Activated naive CD4-positive, alpha-beta T cell treated with anti-CD3 and anti-CD28 coated beads, Interleukin-2, amount 10 ng/mL, durations not matched to agents 7 days and 5 days (primary cell): ENCODE measurements at regions not wholly inside any gene's neighbourhood (a gene's known extent, or its start where the extent isn't known, plus 50 kb on each side); places are given as distances from the start of the nearest gene placed in this dataset.
"Not testable (repeated sequence)": the region's sequence is repeated elsewhere in the genome, so short reads cannot be mapped to it uniquely, and the experiment has no call there.

ENCODE experiments used
- CTCF ChIA-PET: fragments of 350-600 bp; sonication (Branson Sonifier 250); formaldehyde crosslinking; loops from one replicate; lab custom pipeline; 2021; ENCODE audit warnings: antibody characterized with exemption; lab: Charles Lee
- DNase-seq: peaks from one replicate; pipeline ENCODE4 v3.0.0-alpha.2; 2020
- H3K27ac Mint-ChIP-seq: one replicate; pipeline ENCODE4 v1.8.0; 2021; ENCODE audit warnings: mild to moderate bottlenecking, moderate library complexity, mixed read lengths
- H3K27me3 Mint-ChIP-seq: one replicate; pipeline ENCODE4 v1.8.0; 2021; ENCODE audit warnings: mild to moderate bottlenecking, mixed read lengths
- H3K36me3 Mint-ChIP-seq: one replicate; pipeline ENCODE4 v1.8.0; 2021; ENCODE audit warnings: mixed read lengths
- H3K4me1 Mint-ChIP-seq: one replicate; pipeline ENCODE4 v1.8.0; 2021; ENCODE audit warnings: mixed read lengths
- H3K4me3 Mint-ChIP-seq: one replicate; pipeline ENCODE4 v1.8.0; 2021; ENCODE audit warnings: mild to moderate bottlenecking, moderate library complexity, mixed read lengths
- H3K9me3 Mint-ChIP-seq: one replicate; pipeline ENCODE4 v1.8.0; 2021; ENCODE audit warnings: mixed read lengths

- no peak overlapping the region for H3K27ac Mint-ChIP-seq
- H3K4me3 Mint-ChIP-seq, result no peak overlapping the region
- H3K4me1 Mint-ChIP-seq, result no peaks in the 10 kb centered on the region
- no peaks in the 10 kb centered on the region for H3K36me3 Mint-ChIP-seq
- no peak for DNase-seq
- H3K27me3 Mint-ChIP-seq, result no peaks in the 10 kb centered on the region
- H3K9me3 Mint-ChIP-seq, result no peaks in the 10 kb centered on the region
- CTCF ChIA-PET, result no interaction called here
Measured at GRCh38 chrX:44061968-44062614, 88.9 kb upstream of the NDP start.

DNA sequence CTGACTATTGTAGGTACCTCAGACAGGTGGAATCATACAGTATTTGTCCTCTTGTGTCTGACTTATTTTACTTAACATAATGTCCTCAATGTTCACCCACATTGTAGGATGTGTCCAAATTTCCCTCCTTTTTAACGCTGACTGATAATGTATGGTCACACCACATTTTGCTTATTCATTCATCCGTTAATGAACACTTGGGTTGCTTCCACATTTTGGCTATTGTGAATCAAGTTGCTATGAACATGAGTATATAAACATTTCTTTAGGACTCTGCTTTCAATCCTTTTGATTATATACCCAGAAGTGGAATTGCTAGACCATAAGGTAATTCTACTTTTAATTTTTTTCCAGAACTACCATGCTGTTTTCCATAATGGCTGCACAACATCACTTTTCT is 87.0 kb upstream of the NDP start:
- no peak for DNase-seq
- Mint-ChIP-seq H3K4me1 (peaks cover 4% of the 10 kb centered on the region), H3K4me3 (no peak overlapping the region), H3K36me3 (no peaks in the 10 kb centered on the region), H3K27me3 (peaks cover 5% of the 10 kb centered on the region), H3K27ac (no peak overlapping the region), H3K9me3 (no peaks in the 10 kb centered on the region)
- CTCF ChIA-PET, result no interaction called here

- no peak overlapping the region for H3K4me3 Mint-ChIP-seq
- no peaks in the 10 kb centered on the region for H3K9me3 Mint-ChIP-seq
- H3K27me3 Mint-ChIP-seq, result peaks cover 5% of the 10 kb centered on the region
- H3K36me3 Mint-ChIP-seq, result no peaks in the 10 kb centered on the region
- CTCF ChIA-PET, result no interaction called here
- DNase-seq, result no peak
- H3K27ac Mint-ChIP-seq, result no peak overlapping the region
- H3K4me1 Mint-ChIP-seq, result peaks cover 4% of the 10 kb centered on the region
Measured at GRCh38 chrX:44058339-44058738, 85.1 kb upstream of the NDP start.

- Mint-ChIP-seq H3K9me3 (no peaks in the 10 kb centered on the region), H3K4me1 (peaks cover 4% of the 10 kb centered on the region), H3K27ac (no peak overlapping the region), H3K36me3 (no peaks in the 10 kb centered on the region), H3K27me3 (peaks cover 5% of the 10 kb centered on the region), H3K4me3 (no peak overlapping the region)
- no peak for DNase-seq
- CTCF ChIA-PET, result interaction anchor here (0.9 kb wide), 1 partner anchor 188 kb away, joined by 3 read pairs; no protein-coding TSS in a partner anchor
Measured at GRCh38 chrX:44055638-44056037, 82.4 kb upstream of the NDP start.

DNA sequence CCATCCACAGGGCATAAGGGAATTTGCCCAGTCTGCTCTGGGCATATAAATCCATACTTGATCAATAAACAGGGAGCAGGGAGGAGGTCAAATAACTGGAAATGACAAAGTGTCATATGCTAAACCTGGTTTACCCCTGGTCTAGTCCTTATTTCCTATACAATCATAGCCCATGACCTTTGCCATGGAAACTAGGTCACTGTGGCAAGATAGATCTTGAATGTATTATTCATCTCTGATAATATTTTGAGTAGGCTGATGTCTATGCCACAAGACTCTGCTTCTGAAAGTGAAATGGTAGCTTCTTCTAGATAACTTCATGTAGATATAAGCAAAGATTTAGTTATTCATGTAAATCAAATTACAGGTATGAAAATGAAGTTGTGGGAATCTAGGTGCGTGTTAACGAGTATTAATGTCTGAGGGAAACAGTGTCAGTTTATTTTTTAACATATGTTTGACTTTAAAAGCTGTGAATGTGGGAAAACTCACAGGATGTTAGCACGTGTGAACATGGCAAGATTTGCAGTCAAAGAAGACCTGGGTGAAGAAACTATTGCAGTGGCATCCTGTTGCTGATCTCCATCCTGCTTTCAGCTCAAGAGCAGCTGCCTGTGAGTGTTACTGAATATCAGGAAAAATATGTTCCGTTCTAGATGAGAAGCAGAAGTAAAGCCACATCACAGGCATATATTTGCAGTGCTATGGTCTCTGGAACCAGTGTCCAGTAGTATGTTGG is 81.8 kb upstream of the NDP start:
- CTCF ChIA-PET, result no interaction called here

GRCh38 chrX:44045106-44045505 is 71.9 kb upstream of the NDP start:
- not testable (repeated sequence) for DNase-seq, H3K9me3 Mint-ChIP-seq, H3K27me3 Mint-ChIP-seq, H3K4me1 Mint-ChIP-seq, H3K27ac Mint-ChIP-seq, H3K4me3 Mint-ChIP-seq, H3K36me3 Mint-ChIP-seq
- CTCF ChIA-PET, result interaction anchor here (0.6 kb wide), 1 partner anchor 54 kb away, joined by 3 read pairs; no protein-coding TSS in a partner anchor

More for the DNA sequence above, 81.8 kb upstream of the NDP start:
- no peak overlapping the region for H3K4me3 Mint-ChIP-seq
- no peak overlapping the region for H3K27ac Mint-ChIP-seq
- DNase-seq, result no peak
- H3K27me3 Mint-ChIP-seq, result peaks cover 5% of the 10 kb centered on the region
- peaks cover 4% of the 10 kb centered on the region for H3K4me1 Mint-ChIP-seq
- H3K9me3 Mint-ChIP-seq, result no peaks in the 10 kb centered on the region
- no peaks in the 10 kb centered on the region for H3K36me3 Mint-ChIP-seq

GRCh38 chrX:44043496-44043895 is 70.3 kb upstream of the NDP start:
- no peaks in the 10 kb centered on the region for H3K9me3 Mint-ChIP-seq
- H3K4me3 Mint-ChIP-seq, result no peak overlapping the region
- CTCF ChIA-PET, result no interaction called here
- no peaks in the 10 kb centered on the region for H3K4me1 Mint-ChIP-seq
- H3K27me3 Mint-ChIP-seq, result no peaks in the 10 kb centered on the region
- DNase-seq, result no peak
- no peak overlapping the region for H3K27ac Mint-ChIP-seq
- H3K36me3 Mint-ChIP-seq, result no peaks in the 10 kb centered on the region

DNA sequence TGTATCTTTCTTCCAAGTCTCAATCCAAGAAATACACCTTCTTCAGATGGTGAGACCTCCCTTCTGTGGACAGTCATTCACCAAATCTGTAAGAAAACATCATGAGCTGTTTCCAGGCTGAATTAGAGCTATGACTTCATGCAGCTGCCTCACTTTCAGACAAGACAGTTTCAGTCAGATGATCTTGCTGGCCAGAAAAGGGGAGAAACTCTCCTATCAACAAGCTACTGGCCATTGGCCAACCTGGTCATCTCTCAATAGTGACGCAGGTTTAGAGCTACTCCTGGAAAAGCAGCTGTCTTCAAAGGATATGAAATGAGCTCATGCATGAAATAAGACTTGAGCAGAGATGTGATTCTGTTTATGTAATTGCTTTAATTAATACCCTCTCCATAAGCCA is 69.6 kb upstream of the NDP start:
- Mint-ChIP-seq H3K9me3 (no peaks in the 10 kb centered on the region), H3K4me3 (no peak overlapping the region), H3K4me1 (no peaks in the 10 kb centered on the region), H3K27ac (no peak overlapping the region), H3K27me3 (no peaks in the 10 kb centered on the region), H3K36me3 (no peaks in the 10 kb centered on the region)
- CTCF ChIA-PET, result no interaction called here
- no peak for DNase-seq

GRCh38 chrX:44042116-44042515 is 68.9 kb upstream of the NDP start:
- CTCF ChIA-PET, result no interaction called here
- DNase-seq, result no peak
- H3K27ac Mint-ChIP-seq, result no peak overlapping the region

GRCh38 chrX:44040406-44040805 is 67.2 kb upstream of the NDP start:
- H3K36me3 Mint-ChIP-seq, result no peaks in the 10 kb centered on the region
- no peaks in the 10 kb centered on the region for H3K27me3 Mint-ChIP-seq
- no peaks in the 10 kb centered on the region for H3K4me1 Mint-ChIP-seq
- H3K9me3 Mint-ChIP-seq, result no peaks in the 10 kb centered on the region
- no peak overlapping the region for H3K4me3 Mint-ChIP-seq
- DNase-seq, result no peak
- no peak overlapping the region for H3K27ac Mint-ChIP-seq
- CTCF ChIA-PET, result interaction anchor here (1.2 kb wide), 1 partner anchor 82 kb away, joined by 3 read pairs; no protein-coding TSS in a partner anchor

More at GRCh38 chrX:44042116-44042515, 68.9 kb upstream of the NDP start:
- Mint-ChIP-seq H3K36me3 (no peaks in the 10 kb centered on the region), H3K4me3 (no peak overlapping the region), H3K27me3 (no peaks in the 10 kb centered on the region), H3K4me1 (no peaks in the 10 kb centered on the region), H3K9me3 (no peaks in the 10 kb centered on the region)

DNA sequence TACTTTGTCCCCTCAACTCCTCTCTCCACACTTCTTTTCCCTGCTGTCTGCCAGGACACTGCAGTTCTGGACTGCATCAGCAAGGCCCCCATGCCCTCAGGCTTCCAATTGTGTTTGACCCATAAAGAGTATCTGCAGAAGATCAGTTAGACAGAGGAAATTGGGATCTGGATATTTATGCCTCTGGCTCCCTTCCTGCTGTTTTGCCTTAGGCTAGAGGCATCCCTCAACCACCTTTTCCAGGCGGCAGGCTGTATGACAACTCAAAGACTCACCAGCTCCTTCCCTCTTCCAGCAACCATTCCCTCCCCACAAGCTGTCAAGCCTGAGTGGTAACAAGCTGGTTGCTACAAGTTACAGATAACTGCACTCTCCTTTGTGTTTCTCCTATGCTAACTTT is 66.4 kb upstream of the NDP start:
- Mint-ChIP-seq H3K36me3 (no peaks in the 10 kb centered on the region), H3K27me3 (no peaks in the 10 kb centered on the region), H3K4me1 (no peaks in the 10 kb centered on the region), H3K4me3 (no peak overlapping the region), H3K27ac (no peak overlapping the region), H3K9me3 (no peaks in the 10 kb centered on the region)
- CTCF ChIA-PET, result no interaction called here
- no peak for DNase-seq

DNA sequence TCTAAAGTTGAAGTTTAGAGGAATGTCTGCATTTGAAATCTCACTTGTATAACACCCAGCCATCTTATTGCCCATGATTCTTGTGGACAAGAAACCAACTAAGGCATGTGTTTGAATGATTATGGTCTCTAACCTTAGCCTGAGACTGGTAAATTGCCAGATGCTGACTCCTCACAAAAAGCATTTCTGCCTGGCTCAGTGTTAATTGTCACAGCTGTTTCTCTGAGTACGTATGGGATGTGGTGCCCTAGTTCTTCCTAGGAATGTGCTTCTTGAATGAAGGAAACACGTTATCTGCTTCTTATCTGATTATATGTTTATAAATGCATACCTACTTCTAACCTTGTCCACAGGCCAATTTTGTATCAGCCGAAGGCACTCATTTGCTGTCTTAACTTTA is 63.1 kb upstream of the NDP start:
- no peaks in the 10 kb centered on the region for H3K36me3 Mint-ChIP-seq
- peaks cover 10% of the 10 kb centered on the region for H3K4me1 Mint-ChIP-seq
- no peak overlapping the region for H3K27ac Mint-ChIP-seq
- H3K4me3 Mint-ChIP-seq, result no peak overlapping the region
- CTCF ChIA-PET, result no interaction called here
- DNase-seq, result no peak
- no peaks in the 10 kb centered on the region for H3K27me3 Mint-ChIP-seq
- H3K9me3 Mint-ChIP-seq, result no peaks in the 10 kb centered on the region

DNA sequence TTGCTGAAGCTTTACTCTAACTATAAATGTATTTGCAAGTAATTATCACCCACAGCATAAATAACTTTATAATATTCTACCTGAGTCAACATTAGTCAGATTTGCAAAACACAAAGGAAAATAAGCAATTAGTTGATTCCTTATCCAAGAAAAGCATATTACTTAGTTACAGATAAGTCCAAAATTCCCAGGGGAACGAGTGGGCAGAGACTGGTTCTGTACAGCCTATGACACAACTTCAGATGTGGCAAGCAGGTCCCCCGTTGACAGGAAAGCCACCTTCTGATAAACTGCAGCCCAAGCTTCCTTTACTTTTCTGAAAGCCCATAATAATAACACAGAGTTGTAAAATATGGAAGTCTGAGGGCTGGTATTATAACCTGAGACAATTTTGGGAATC is 62.4 kb upstream of the NDP start:
- H3K4me1 Mint-ChIP-seq, result peaks cover 11% of the 10 kb centered on the region
- no peaks in the 10 kb centered on the region for H3K27me3 Mint-ChIP-seq
- DNase-seq, result no peak
- H3K9me3 Mint-ChIP-seq, result no peaks in the 10 kb centered on the region
- CTCF ChIA-PET, result no interaction called here
- no peak overlapping the region for H3K4me3 Mint-ChIP-seq
- no peaks in the 10 kb centered on the region for H3K36me3 Mint-ChIP-seq
- H3K27ac Mint-ChIP-seq, result no peak overlapping the region

GRCh38 chrX:44032479-44032878 is 59.3 kb upstream of the NDP start:
- Mint-ChIP-seq H3K9me3 (peaks cover 3% of the 10 kb centered on the region), H3K4me1 (peaks cover 13% of the 10 kb centered on the region), H3K4me3 (no peak overlapping the region), H3K36me3 (no peaks in the 10 kb centered on the region), H3K27ac (no peak overlapping the region), H3K27me3 (no peaks in the 10 kb centered on the region)
- DNase-seq, result no peak
- CTCF ChIA-PET, result no interaction called here

- H3K4me1 Mint-ChIP-seq, result peaks cover 4% of the 10 kb centered on the region
- DNase-seq, result no peak
- CTCF ChIA-PET, result interaction anchor here (0.6 to 1.1 kb wide), 6 partner anchors 25 to 1495 kb away, joined by 3 to 6 read pairs (median 3); no protein-coding TSS in a partner anchor
- H3K27me3 Mint-ChIP-seq, result no peaks in the 10 kb centered on the region
- H3K9me3 Mint-ChIP-seq, result peaks cover 3% of the 10 kb centered on the region
- H3K36me3 Mint-ChIP-seq, result no peaks in the 10 kb centered on the region
- no peak overlapping the region for H3K4me3 Mint-ChIP-seq
- no peak overlapping the region for H3K27ac Mint-ChIP-seq
Measured at GRCh38 chrX:44025555-44025954, 52.4 kb upstream of the NDP start.
